A204.1 (cell line): ENCODE measurements at regions not wholly inside any gene's neighbourhood (a gene's known extent, or its start where the extent isn't known, plus 50 kb on each side); places are given as distances from the start of the nearest gene placed in this dataset.

ENCODE experiments used
- FAIRE-seq: peaks from 2 replicates; lab custom pipeline; 2012; peaks lifted over from hg19 to GRCh38; lab: Jason Lieb, UNC

- FAIRE-seq: no peak
Observed at GRCh38 chr2:235170016-235170415, 218.2 kb downstream of the SH3BP4 start.

GRCh38 chr2:235170536-235171521, 219.0 kb downstream of the SH3BP4 start:
- FAIRE-seq: no peak

- FAIRE-seq: no peak
Observed at GRCh38 chr2:235171550-235172031, 219.8 kb downstream of the SH3BP4 start.

- FAIRE-seq: no peak
Observed at GRCh38 chr2:235180642-235181041, 228.8 kb downstream of the SH3BP4 start.

- no peak for FAIRE-seq
Observed at GRCh38 chr2:235183786-235184185, 232.0 kb downstream of the SH3BP4 start.

GRCh38 chr2:235187806-235188205, 236.0 kb downstream of the SH3BP4 start:
- FAIRE-seq: no peak

GRCh38 chr2:235191486-235191885, 239.7 kb downstream of the SH3BP4 start:
- FAIRE-seq: no peak

- no peak for FAIRE-seq
Observed at GRCh38 chr2:235191978-235192377, 240.2 kb downstream of the SH3BP4 start.

- no peak for FAIRE-seq
Observed at GRCh38 chr2:235194351-235194750, 242.5 kb downstream of the SH3BP4 start.

GRCh38 chr2:235194836-235195235, 243.0 kb downstream of the SH3BP4 start:
- FAIRE-seq: no peak

GRCh38 chr2:235195921-235196320, 244.1 kb downstream of the SH3BP4 start:
- FAIRE-seq: no peak

- FAIRE-seq: no peak
Observed at GRCh38 chr2:235199128-235199527, 247.3 kb downstream of the SH3BP4 start.

GRCh38 chr2:235200216-235200615, 248.4 kb downstream of the SH3BP4 start:
- no peak for FAIRE-seq

- no peak for FAIRE-seq
Observed at GRCh38 chr2:235201756-235202155, 249.9 kb downstream of the SH3BP4 start.

GRCh38 chr2:235204948-235205347, 253.1 kb downstream of the SH3BP4 start:
- no peak for FAIRE-seq

GRCh38 chr2:235206399-235206798, 254.6 kb downstream of the SH3BP4 start:
- FAIRE-seq: no peak

- no peak for FAIRE-seq
Observed at GRCh38 chr2:235206980-235207579, 255.3 kb downstream of the SH3BP4 start.

GRCh38 chr2:235211056-235211455, 259.2 kb downstream of the SH3BP4 start:
- FAIRE-seq: no peak

GRCh38 chr2:235212501-235213158, 260.8 kb downstream of the SH3BP4 start:
- no peak for FAIRE-seq

GRCh38 chr2:235215248-235215647, 263.4 kb downstream of the SH3BP4 start:
- FAIRE-seq: no peak

- FAIRE-seq: no peak
Observed at GRCh38 chr2:235216901-235217300, 265.1 kb downstream of the SH3BP4 start.

- no peak for FAIRE-seq
Observed at GRCh38 chr2:235217846-235218245, 266.0 kb downstream of the SH3BP4 start.

- FAIRE-seq: no peak
Observed at GRCh38 chr2:235218486-235218907, 266.7 kb downstream of the SH3BP4 start.
